K562 (cell line): ENCODE measurements at regions not wholly inside any gene's neighbourhood (a gene's known extent, or its start where the extent isn't known, plus 50 kb on each side); places are given as distances from the start of the nearest gene placed in this dataset.

ENCODE experiments used
- ATAC-seq: fragments of 200-7000 bp; cut with Tn5 transposase; 3 replicates; pipeline ENCODE4 v1.9.1; 2020; ENCODE audit warnings: moderate library complexity
- BruUV-seq: library from RNA; stranded (reverse); fragments of 400-500 nt; replicated peaks from 2 replicates; lab custom pipeline; 2021; lab: Mats Ljungman, UMichigan
- CTCF ChIA-PET: fragments of 300-600 bp; formaldehyde crosslinking; extraction: SDS; loops from one replicate; lab custom pipeline; 2021; ENCODE audit warnings: low intra/inter-chr PET ratio; lab: Yijun Ruan, JAX
- POLR2A ChIA-PET: fragments of 300-600, 350-650 bp; sonication (Branson Sonifier 250); formaldehyde crosslinking; extraction: SDS; loops from one replicate; lab custom pipeline; 2021; ENCODE audit warnings: antibody characterized with exemption, inconsistent platforms; lab: Yijun Ruan, JAX
- DNase-seq, 4 experiments: peaks; one replicate each; pipeline versions ENCODE4 v3.0.0 to v3.0.0-alpha.2; 2011 to 2018; ENCODE audit warnings: low spot score in 3 of 4, mixed read lengths in 3 of 4; ENCODE audit errors: extremely low read depth in 1 of 4
- FAIRE-seq: peaks from 2 replicates; lab custom pipeline; 2011; peaks lifted over from hg19 to GRCh38; lab: Jason Lieb, UNC
- H2AFZ ChIP-seq: 2 replicates; pipeline ENCODE4 v1.6.0; 2011; ENCODE audit warnings: low read depth, low read length, control low read depth, inconsistent platforms
- H3K27ac ChIP-seq: fragments of 200-600 bp; 3 replicates; pipeline ENCODE4 v1.8.0; 2011; ENCODE audit warnings: low read depth, mild to moderate bottlenecking, control low read depth, inconsistent platforms, low read length, moderate library complexity, mixed read lengths; ENCODE audit errors: extremely low read depth
- H3K27me3 ChIP-seq, 2 experiments: fragments of 300-600 bp in 1 of 2; 2 replicates in 1 of 2; 3 replicates in 1 of 2; pipeline versions ENCODE4 v1.6.0 to v1.8.0; 2011; ENCODE audit warnings: inconsistent platforms in 2 of 2, low read length in 2 of 2, mild to moderate bottlenecking in 1 of 2, mixed read lengths in 1 of 2, moderate library complexity in 1 of 2; ENCODE audit not compliant: control insufficient read depth in 2 of 2, insufficient read depth in 2 of 2
- H3K36me3 ChIP-seq: fragments of 300-600 bp; 3 replicates; pipeline ENCODE4 v1.8.0; 2011; ENCODE audit warnings: mild to moderate bottlenecking, low read length, inconsistent platforms; ENCODE audit not compliant: control insufficient read depth, insufficient read depth
- H3K4me1 ChIP-seq, 2 experiments: fragments of 200-600 bp in 1 of 2; replicated peaks in 1 of 2; 2 replicates in 1 of 2; 3 replicates in 1 of 2; pipeline versions ENCODE4 v1.5.1 to v1.8.0; 2011; ENCODE audit warnings: inconsistent platforms in 2 of 2, low read length in 2 of 2, mild to moderate bottlenecking in 1 of 2, mixed read lengths in 1 of 2, moderate library complexity in 1 of 2; ENCODE audit not compliant: control insufficient read depth in 2 of 2, insufficient read depth in 2 of 2
- H3K4me2 ChIP-seq: 2 replicates; pipeline ENCODE4 v1.6.1; 2011; ENCODE audit warnings: low read length, control low read depth, inconsistent platforms, mixed read lengths; ENCODE audit not compliant: insufficient read depth
- H3K4me3 ChIP-seq: fragments of 200-600 bp; sonication (generic), shearing (Covaris generic); 2 replicates; pipeline ENCODE4 v1.5.1; 2016; ENCODE audit warnings: control low read depth, inconsistent platforms
- H3K79me2 ChIP-seq: fragments of 200-600 bp; 3 replicates; pipeline ENCODE4 v1.8.0; 2011; ENCODE audit warnings: low read length, inconsistent platforms; ENCODE audit not compliant: control insufficient read depth, insufficient read depth
- H3K9ac ChIP-seq, 2 experiments: 2 replicates each; pipeline versions ENCODE4 v1.6.0 to v1.6.1; 2011; ENCODE audit warnings: low read depth in 2 of 2, low read length in 2 of 2, control low read depth in 1 of 2, inconsistent platforms in 1 of 2, mild to moderate bottlenecking in 1 of 2, mixed read lengths in 1 of 2; ENCODE audit not compliant: insufficient read depth in 1 of 2
- H3K9me1 ChIP-seq: one replicate; pipeline ENCODE4 v1.6.0; 2011; ENCODE audit warnings: inconsistent platforms, mild to moderate bottlenecking, low read length, moderate library complexity; ENCODE audit not compliant: control insufficient read depth, insufficient read depth
- H3K9me3 ChIP-seq: replicated peaks from 2 replicates; pipeline ENCODE4 v1.5.1; 2011; ENCODE audit warnings: low read depth, low read length, inconsistent platforms; ENCODE audit not compliant: control insufficient read depth, insufficient read depth
- H4K20me1 ChIP-seq: replicated peaks from 2 replicates; pipeline ENCODE4 v1.6.1; 2011; ENCODE audit warnings: low read length, inconsistent platforms, mixed read lengths; ENCODE audit not compliant: control insufficient read depth, insufficient read depth
- CAMTA2 ChIP-seq: fragments of 250-450 bp; sonication (Bioruptor Pico); conservative IDR thresholded peaks from 2 replicates; pipeline ENCODE4 v1.5.1; 2022
- ETV1 ChIP-seq: fragments of 450-650 bp; conservative IDR thresholded peaks from 2 replicates; pipeline ENCODE4 v1.6.1; 2016; ENCODE audit warnings: missing genetic modification characterization, control low read depth, low read depth, missing compliant biosample characterization
- FOXP1 ChIP-seq: sonication (generic); formaldehyde crosslinking; IDR thresholded peaks from 2 replicates; pipeline ENCODE4 v1.8.0; 2022; ENCODE audit warnings: mild to moderate bottlenecking, missing genetic modification reagents
- HEY1 ChIP-seq: fragments of 250-450 bp; sonication (Bioruptor Pico); IDR thresholded peaks from 2 replicates; pipeline ENCODE4 v1.5.0; 2020; ENCODE audit warnings: mild to moderate bottlenecking, moderate library complexity, borderline replicate concordance
- NCOA2 ChIP-seq, 2 experiments: fragments of 450-650 bp; IDR thresholded peaks; 2 replicates each; pipeline ENCODE4 v1.6.1; 2018; ENCODE audit warnings: mild to moderate bottlenecking in 2 of 2, moderate library complexity in 1 of 2; ENCODE audit not compliant: partially characterized antibody in 2 of 2
- POLR2AphosphoS5 ChIP-seq: IDR thresholded peaks from 2 replicates; pipeline ENCODE4 v1.6.1; 2011; ENCODE audit warnings: mild to moderate bottlenecking, low read depth, low read length, moderate library complexity; ENCODE audit not compliant: control insufficient read depth, insufficient read depth
- PTRF ChIP-seq: fragments of 450-650 bp; IDR thresholded peaks from 2 replicates; pipeline ENCODE4 v1.6.1; 2016; ENCODE audit warnings: mild to moderate bottlenecking, missing genetic modification characterization, missing compliant biosample characterization
- RHOXF2B ChIP-seq: fragments of 250-450 bp; sonication (Bioruptor Pico); conservative IDR thresholded peaks from 2 replicates; pipeline ENCODE4 v1.5.1; 2021
- SPI1 ChIP-seq: IDR thresholded peaks from 2 replicates; pipeline ENCODE4 v1.6.1; 2011; ENCODE audit warnings: low read depth, low read length, control low read depth, borderline replicate concordance
- ZBTB43 ChIP-seq: sonication (generic); formaldehyde crosslinking; IDR thresholded peaks from 2 replicates; pipeline ENCODE4 v1.8.0; 2023; ENCODE audit warnings: mild to moderate bottlenecking, missing genetic modification reagents
- ZNF639 ChIP-seq, 2 experiments: fragments of 200-800 bp in 1 of 2; sonication (Bioruptor generic) in 1 of 2; sonication (generic) in 1 of 2; formaldehyde crosslinking in 1 of 2; IDR thresholded peaks in 1 of 2; conservative IDR thresholded peaks in 1 of 2; 2 replicates each; pipeline versions ENCODE4 v1.5.0 to v1.6.1; 2016 to 2020; ENCODE audit warnings: missing compliant biosample characterization in 1 of 2, missing genetic modification characterization in 1 of 2, missing genetic modification reagents in 1 of 2
- WGBS: fragments of 100-300 bp; shearing (Covaris generic); methylation state at CpG from one replicate; pipeline ENCODE4 v1.1.6; 2016; ENCODE audit warnings: low coverage, mixed read lengths; ENCODE audit not compliant: insufficient coverage; ENCODE audit errors: missing lambda C conversion rate; 5-methylcytosine and 5-hydroxymethylcytosine counted together
- in situ Hi-C: fragments of 300-500 bp; cut with MboI; formaldehyde crosslinking; loops from 4 replicates; pipeline ENCODE4 v1.15.0; 2018; ENCODE audit warnings: inconsistent platforms, mixed read lengths
- intact Hi-C: fragments of 100-400 bp; cut with micrococcal nuclease; formaldehyde crosslinking; loops from 2 replicates; pipeline ENCODE4 v1.14.2; 2022

GRCh38 chr9:1434052-1434767 is 384.1 kb downstream of the DMRT2 start:
- in situ Hi-C loops, result no loop called here
- no peaks in the 10 kb centered on the region for H4K20me1 ChIP-seq
- no peak for ATAC-seq
- H2AFZ ChIP-seq, result no peak overlapping the region
- CTCF ChIA-PET, result no interaction called here
- H3K9me1 ChIP-seq, result no peaks in the 10 kb centered on the region
- no peak overlapping the region for H3K4me2 ChIP-seq
- no peaks in the 10 kb centered on the region for H3K4me1 ChIP-seq
- intact Hi-C loops, result no loop called here
- TF ChIP-seq FOXP1 (CRISPR knock-in tag), result no peak
- no peak overlapping the region for H3K27ac ChIP-seq
- no peak for FAIRE-seq
- POLR2A ChIA-PET, result no interaction called here
- no peaks in the 10 kb centered on the region for H3K79me2 ChIP-seq
- 0% methylated on average over 7 of the region's 7 CpGs for WGBS
- H3K4me3 ChIP-seq, result no peak overlapping the region
- no TSS peak for BruUV-seq
- DNase-seq, result peak in 2 of 4 experiments; percentile 6 to 8
- H3K9ac ChIP-seq, result no peak overlapping the region
- no peaks in the 10 kb centered on the region for H3K9me3 ChIP-seq
- H3K36me3 ChIP-seq, result no peaks in the 10 kb centered on the region
- no peaks in the 10 kb centered on the region for H3K27me3 ChIP-seq

- Histone ChIP-seq H2AFZ (no peak overlapping the region), H3K36me3 (no peaks in the 10 kb centered on the region), H3K79me2 (no peaks in the 10 kb centered on the region), H3K27ac (no peak overlapping the region), H3K27me3 (no peaks in the 10 kb centered on the region), H3K9me3 (no peaks in the 10 kb centered on the region), H3K9ac (no peak overlapping the region), H3K9me1 (no peaks in the 10 kb centered on the region), H3K4me1 (no peaks in the 10 kb centered on the region), H3K4me3 (no peak overlapping the region), H4K20me1 (no peaks in the 10 kb centered on the region), H3K4me2 (no peak overlapping the region)
- ChIA-PET POLR2A (no interaction called here), CTCF (no interaction called here)
- in situ Hi-C loops (no loop called here), intact Hi-C loops (no loop called here)
- ATAC-seq, result no peak
- no TSS peak for BruUV-seq
- DNase-seq, result no peak
- 0% methylated on average over 2 of the region's 2 CpGs for WGBS
- no peak for FAIRE-seq
- TF ChIP-seq POLR2AphosphoS5 (no peak), ETV1 (tag) (no peak), RHOXF2B (CRISPR knock-in tag) (no peak), NCOA2 (IDR thresholded peaks at IDR 0.05; ENCODE audit: partially characterized antibody in 2 of 2) (no peak), SPI1 (no peak), CAMTA2 (no peak), PTRF (tag) (no peak), ZNF639 (CRISPR knock-in tag; conservative IDR thresholded peaks at IDR 0.05 in 1 of 2, IDR thresholded peaks at IDR 0.05 in 1 of 2) (no peak), HEY1 (CRISPR knock-in tag) (no peak), ZBTB43 (CRISPR knock-in tag) (no peak)
Observed at GRCh38 chr9:1434811-1435210, 384.7 kb downstream of the DMRT2 start.
